ENCODE measurements at regions not wholly inside any gene's neighbourhood (a gene's known extent, or its start where the extent isn't known, plus 50 kb on each side); places are given as distances from the start of the nearest gene placed in this dataset.

GRCh38 chr12:13745111-13745860, 236.1 kb downstream of the GRIN2B start:
- peak; percentile 46 for DNase-seq

GRCh38 chr12:13744561-13744960, 236.8 kb downstream of the GRIN2B start:
- peak; percentile 53 for DNase-seq

GRCh38 chr12:13740149-13740545, 241.3 kb downstream of the GRIN2B start:
- DNase-seq, result no peak

- DNase-seq, result no peak
Observed at GRCh38 chr12:13735734-13736133, 245.7 kb downstream of the GRIN2B start.

- DNase-seq, result no peak
Observed at GRCh38 chr12:13734584-13735152, 246.7 kb downstream of the GRIN2B start.

- no peak for DNase-seq
Observed at GRCh38 chr12:13727707-13728195, 253.7 kb downstream of the GRIN2B start.

- DNase-seq, result no peak
Observed at GRCh38 chr12:13725049-13725448, 256.4 kb downstream of the GRIN2B start.

- no peak for DNase-seq
Observed at GRCh38 chr12:13724136-13724535, 257.3 kb downstream of the GRIN2B start.

- peak; percentile 56 for DNase-seq
Observed at GRCh38 chr12:13719986-13720385, 261.4 kb downstream of the GRIN2B start.

GRCh38 chr12:13718271-13718670, 263.1 kb downstream of the GRIN2B start:
- no peak for DNase-seq

- no peak for DNase-seq
Observed at GRCh38 chr12:13716119-13716518, 265.3 kb downstream of the GRIN2B start.

GRCh38 chr12:13713556-13714410, 267.6 kb downstream of the GRIN2B start:
- DNase-seq, result no peak

GRCh38 chr12:13707829-13708228, 273.6 kb downstream of the GRIN2B start:
- DNase-seq, result no peak

- DNase-seq, result peak; percentile 82
Observed at GRCh38 chr12:13702381-13702780, 279.0 kb downstream of the GRIN2B start.

GRCh38 chr12:13701502-13701901, 279.9 kb downstream of the GRIN2B start:
- no peak for DNase-seq

- no peak for DNase-seq
Observed at GRCh38 chr12:13697973-13698372, 283.4 kb downstream of the GRIN2B start.

GRCh38 chr12:13695781-13696180, 285.6 kb downstream of the GRIN2B start:
- DNase-seq, result no peak

- DNase-seq, result no peak
Observed at GRCh38 chr12:13692332-13692731, 289.1 kb downstream of the GRIN2B start.

GRCh38 chr12:13691598-13691997, 289.8 kb downstream of the GRIN2B start:
- no peak for DNase-seq

- no peak for DNase-seq
Observed at GRCh38 chr12:13687633-13688032, 293.8 kb downstream of the GRIN2B start.

- DNase-seq, result no peak
Observed at GRCh38 chr12:13686260-13686659, 295.1 kb downstream of the GRIN2B start.

GRCh38 chr12:13680916-13681315, 300.5 kb downstream of the GRIN2B start:
- DNase-seq, result no peak

GRCh38 chr12:13676880-13677279, 304.5 kb downstream of the GRIN2B start:
- no peak for DNase-seq

Measured in NCI-H524 treated with DMSO at 0.1 percent for 48 hours (cell line).